NCI-H2107 (cell line): ENCODE measurements at regions not wholly inside any gene's neighbourhood (a gene's known extent, or its start where the extent isn't known, plus 50 kb on each side); places are given as distances from the start of the nearest gene placed in this dataset.

ENCODE experiments used
- DNase-seq: peaks from one replicate; lab custom pipeline; 2025; lab: John Stamatoyannopoulos, UW

GRCh38 chr12:103097496-103097895 is 140.0 kb downstream of the ASCL1 start:
- no peak for DNase-seq

- no peak for DNase-seq
Measured at GRCh38 chr12:103100257-103100831, 142.9 kb downstream of the ASCL1 start.

GRCh38 chr12:103102225-103102744 is 144.8 kb downstream of the ASCL1 start:
- no peak for DNase-seq

GRCh38 chr12:103105971-103106597 is 148.6 kb downstream of the ASCL1 start:
- no peak for DNase-seq

- no peak for DNase-seq
Measured at GRCh38 chr12:103109861-103110260, 152.4 kb downstream of the ASCL1 start.

GRCh38 chr12:103114296-103115055 is 157.0 kb downstream of the ASCL1 start:
- no peak for DNase-seq

- no peak for DNase-seq
Measured at GRCh38 chr12:103128862-103129501, 171.5 kb downstream of the ASCL1 start.

GRCh38 chr12:103130564-103130963 is 173.1 kb downstream of the ASCL1 start:
- DNase-seq, result no peak

GRCh38 chr12:103138538-103138937 is 181.1 kb downstream of the ASCL1 start:
- no peak for DNase-seq

- no peak for DNase-seq
Measured at GRCh38 chr12:103139876-103140275, 182.4 kb downstream of the ASCL1 start.

- no peak for DNase-seq
Measured at GRCh38 chr12:103140286-103140685, 182.8 kb downstream of the ASCL1 start.

- no peak for DNase-seq
Measured at GRCh38 chr12:103144278-103144677, 186.8 kb downstream of the ASCL1 start.

GRCh38 chr12:103160622-103161021 is 203.1 kb downstream of the ASCL1 start:
- no peak for DNase-seq

- DNase-seq, result no peak
Measured at GRCh38 chr12:103161582-103162362, 204.3 kb downstream of the ASCL1 start.

GRCh38 chr12:103166949-103167348 is 209.5 kb downstream of the ASCL1 start:
- no peak for DNase-seq

GRCh38 chr12:103172447-103173112 is 215.1 kb downstream of the ASCL1 start:
- DNase-seq, result no peak

- no peak for DNase-seq
Measured at GRCh38 chr12:103175625-103176024, 218.2 kb downstream of the ASCL1 start.

GRCh38 chr12:103177639-103178255 is 220.3 kb downstream of the ASCL1 start:
- no peak for DNase-seq

- no peak for DNase-seq
Measured at GRCh38 chr12:103178366-103179080, 221.0 kb downstream of the ASCL1 start.
